ENCODE measurements at regions not wholly inside any gene's neighbourhood (a gene's known extent, or its start where the extent isn't known, plus 50 kb on each side); places are given as distances from the start of the nearest gene placed in this dataset.

GRCh38 chr11:19597206-19597605 is 115.4 kb upstream of the NAV2 start:
- ATAC-seq: no peak
- H3K36me3 ChIP-seq: no peaks in the 10 kb centered on the region
- intact Hi-C loops (cut with DNase I): no loop called here

GRCh38 chr11:19595840-19596751 is 116.5 kb upstream of the NAV2 start:
- H3K4me3 ChIP-seq: no peak overlapping the region
- DNase-seq (no peak), ATAC-seq (peak; percentile 62)
- H3K36me3 ChIP-seq: no peaks in the 10 kb centered on the region
- H3K27ac ChIP-seq: peak overlapping the region in 1 of 2 donors; percentile 64
- no peaks in the 10 kb centered on the region for H3K27me3 ChIP-seq
- intact Hi-C loops (cut with DNase I): no loop called here
- no peaks in the 10 kb centered on the region for H3K9me3 ChIP-seq
- H3K4me1 ChIP-seq: peaks cover 0 to 8% of the 10 kb centered on the region in 2 donors
- no peak for TF ChIP-seq CTCF (IDR thresholded peaks at IDR 0.05)

More at GRCh38 chr11:19597206-19597605, 115.4 kb upstream of the NAV2 start:
- H3K4me3 ChIP-seq: no peak overlapping the region
- TF ChIP-seq CTCF (IDR thresholded peaks at IDR 0.05): no peak
- no peak for DNase-seq
- no peaks in the 10 kb centered on the region for H3K27me3 ChIP-seq
- no peaks in the 10 kb centered on the region for H3K9me3 ChIP-seq
- no peak overlapping the region for H3K27ac ChIP-seq
- H3K4me1 ChIP-seq: peaks cover 0 to 8% of the 10 kb centered on the region in 2 donors

GRCh38 chr11:19595499-19595839 is 117.2 kb upstream of the NAV2 start:
- Histone ChIP-seq H3K9me3 (no peaks in the 10 kb centered on the region), H3K36me3 (no peaks in the 10 kb centered on the region), H3K27me3 (no peaks in the 10 kb centered on the region), H3K4me1 (peaks cover 0 to 8% of the 10 kb centered on the region in 2 donors), H3K27ac (no peak overlapping the region), H3K4me3 (no peak overlapping the region)
- intact Hi-C loops (cut with DNase I): no loop called here
- no peak for TF ChIP-seq CTCF (IDR thresholded peaks at IDR 0.05)
- ATAC-seq (no peak), DNase-seq (no peak)

GRCh38 chr11:19594326-19594725 is 118.3 kb upstream of the NAV2 start:
- Histone ChIP-seq H3K27ac (no peak overlapping the region), H3K9me3 (no peaks in the 10 kb centered on the region), H3K4me1 (peaks cover 0 to 8% of the 10 kb centered on the region in 2 donors), H3K36me3 (no peaks in the 10 kb centered on the region), H3K27me3 (no peaks in the 10 kb centered on the region), H3K4me3 (no peak overlapping the region)
- ATAC-seq: no peak
- no peak for DNase-seq
- intact Hi-C loops (cut with DNase I): no loop called here
- no peak for TF ChIP-seq CTCF (IDR thresholded peaks at IDR 0.05)

GRCh38 chr11:19592842-19593241 is 119.8 kb upstream of the NAV2 start:
- ATAC-seq: no peak
- TF ChIP-seq CTCF (IDR thresholded peaks at IDR 0.05): no peak

More at GRCh38 chr11:19592842-19593241, 119.8 kb upstream of the NAV2 start:
- intact Hi-C loops (cut with DNase I): no loop called here
- DNase-seq: no peak
- no peaks in the 10 kb centered on the region for H3K36me3 ChIP-seq
- H3K27me3 ChIP-seq: no peaks in the 10 kb centered on the region
- H3K4me3 ChIP-seq: no peak overlapping the region
- no peaks in the 10 kb centered on the region for H3K9me3 ChIP-seq
- H3K4me1 ChIP-seq: peaks cover 0 to 8% of the 10 kb centered on the region in 2 donors
- no peak overlapping the region for H3K27ac ChIP-seq

Data from left lung (tissue), 4 donors.